ENCODE measurements at regions not wholly inside any gene's neighbourhood (a gene's known extent, or its start where the extent isn't known, plus 50 kb on each side); places are given as distances from the start of the nearest gene placed in this dataset.

DNA sequence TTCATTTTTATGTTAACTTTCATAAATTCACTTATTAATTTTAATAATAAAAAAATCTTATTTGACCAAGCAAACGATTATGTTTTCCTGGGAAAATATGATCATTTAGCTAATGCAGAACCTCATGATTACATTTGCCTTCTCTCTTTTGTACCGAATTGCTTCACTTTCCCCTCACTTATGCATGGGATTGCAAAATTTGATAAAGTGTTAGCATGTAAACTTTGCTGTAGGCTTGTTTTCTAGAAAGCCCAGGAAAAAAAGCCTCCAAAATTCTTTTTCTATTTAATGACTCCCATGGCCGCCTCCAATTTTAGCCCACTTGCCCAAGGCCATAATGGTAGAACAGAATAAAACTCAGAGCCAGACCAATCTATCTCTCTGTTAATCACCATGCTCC is 82.8 kb upstream of the FBXL7 start:
- H3K79me1 ChIP-seq (ENCODE audit: low read depth in 1 of 2, low read length in 2 of 2), result no peaks in the 10 kb centered on the region
- 50% methylated on average over 1 of the region's 3 CpGs; no CpG with 5 or more reads in 1 of the 2 experiments for WGBS, 2 experiments (ENCODE audit: extremely low coverage in 2 of 2, insufficient read length in 1 of 2)
- no peak overlapping the region for H3K4me3 ChIP-seq (ENCODE audit: insufficient read depth, low read depth, low read length)
- H4K8ac ChIP-seq (ENCODE audit: low read depth in 2 of 2, low read length in 2 of 2), result no peak overlapping the region
- H3K23ac ChIP-seq (ENCODE audit: low read depth, low read length), result no peak overlapping the region
- no peaks in the 10 kb centered on the region for H3K27me3 ChIP-seq (ENCODE audit: control insufficient read depth, insufficient read depth, low read length)
- no peak overlapping the region for H2BK15ac ChIP-seq (ENCODE audit: low read depth, low read length)
- no peaks in the 10 kb centered on the region for H4K20me1 ChIP-seq (ENCODE audit: insufficient read depth, low read length)
- no peak overlapping the region for H2BK20ac ChIP-seq (ENCODE audit: low read depth, low read length)
- in situ Hi-C loops (cut with MboI; ENCODE audit: low sequenced_read_pairs) (no loop called here), dilution Hi-C loops (cut with HindIII; ENCODE audit: low sequenced_read_pairs, unreplicated experiment) (no loop called here), intact Hi-C loops (cut with micrococcal nuclease) (no loop called here)
- H2BK5ac ChIP-seq (ENCODE audit: low read depth, low read length, poor library complexity, severe bottlenecking), result no peak overlapping the region
- no peak overlapping the region for H3K18ac ChIP-seq (ENCODE audit: low read depth, low read length)
- H2AK5ac ChIP-seq (ENCODE audit: low read depth, low read length), result no peak overlapping the region
- H3K36me3 ChIP-seq (ENCODE audit: control insufficient read depth, insufficient read depth, low read length), result no peaks in the 10 kb centered on the region
- H3K56ac ChIP-seq (ENCODE audit: extremely low read depth, insufficient read depth, low read length), result no peak overlapping the region
- H3K4me1 ChIP-seq (ENCODE audit: control insufficient read depth, insufficient read depth, low read length), result no peaks in the 10 kb centered on the region
- H4K91ac ChIP-seq (ENCODE audit: insufficient read depth, low read depth, low read length), result no peak overlapping the region
- no peak overlapping the region for H4K5ac ChIP-seq (ENCODE audit: low read depth, low read length)
- H2AK9ac ChIP-seq (replicated peaks; ENCODE audit: low read depth, low read length, poor library complexity), result no peak overlapping the region
- H3K9me1 ChIP-seq (ENCODE audit: insufficient read depth, low read length), result no peaks in the 10 kb centered on the region
- BruUV-seq (replicated peaks), result no TSS peak
- no peak overlapping the region for H3K27ac ChIP-seq (ENCODE audit: insufficient read depth, low read length)
- ChIA-PET CTCF (interaction anchor here (0.7 kb wide), 1 partner anchor 9 kb away, joined by 4 read pairs; no protein-coding TSS in a partner anchor), POLR2A (ENCODE audit: unreplicated experiment) (no interaction called here)
- no peak overlapping the region for H3K14ac ChIP-seq (replicated peaks; ENCODE audit: low read depth, low read length)
- no peak overlapping the region for H3K4ac ChIP-seq (ENCODE audit: low read depth, low read length)
- no peak for ATAC-seq (ENCODE audit: low read depth)
- no peaks in the 10 kb centered on the region for H3K9me3 ChIP-seq (ENCODE audit: control insufficient read depth, insufficient read depth, low read length)
- TF ChIP-seq, protein P1, sequence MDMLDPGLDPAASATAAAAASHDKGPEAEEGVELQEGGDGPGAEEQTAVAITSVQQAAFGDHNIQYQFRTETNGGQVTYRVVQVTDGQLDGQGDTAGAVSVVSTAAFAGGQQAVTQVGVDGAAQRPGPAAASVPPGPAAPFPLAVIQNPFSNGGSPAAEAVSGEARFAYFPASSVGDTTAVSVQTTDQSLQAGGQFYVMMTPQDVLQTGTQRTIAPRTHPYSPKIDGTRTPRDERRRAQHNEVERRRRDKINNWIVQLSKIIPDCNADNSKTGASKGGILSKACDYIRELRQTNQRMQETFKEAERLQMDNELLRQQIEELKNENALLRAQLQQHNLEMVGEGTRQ (IDR thresholded peaks at IDR 0.05; ENCODE audit: low read depth, low read length), result no peak
- TF ChIP-seq RAD21 (IDR thresholded peaks at IDR 0.05; ENCODE audit: low read length), result no peak
- TF ChIP-seq SMC3 (IDR thresholded peaks at IDR 0.05; ENCODE audit: low read depth, low read length), result no peak
- no peak overlapping the region for H2AFZ ChIP-seq (replicated peaks; ENCODE audit: low read length, poor library complexity)
- no peak overlapping the region for H2BK120ac ChIP-seq (ENCODE audit: low read depth, low read length)
- no peak for DNase-seq
- H3K4me2 ChIP-seq (ENCODE audit: low read depth, low read length), result no peak overlapping the region
- H3K9ac ChIP-seq (ENCODE audit: low read depth, low read length), result no peak overlapping the region

Measured in IMR-90 (cell line).